Ovary (tissue), 7 donors: ENCODE measurements at regions not wholly inside any gene's neighbourhood (a gene's known extent, or its start where the extent isn't known, plus 50 kb on each side); places are given as distances from the start of the nearest gene placed in this dataset.

ENCODE experiments used
- DNase-seq, 5 donors: peaks; one replicate each; pipeline ENCODE4 v3.0.0-alpha.2; 2019 to 2020
- H3K27ac ChIP-seq, 2 donors: fragments of 200-600 bp; one replicate each; pipeline versions ENCODE4 v1.5.1 to v1.8.0; 2019 to 2022
- H3K27me3 ChIP-seq: fragments of 200-600 bp; one replicate; pipeline ENCODE4 v1.8.0; 2022
- H3K36me3 ChIP-seq: fragments of 200-600 bp; sonication (generic); one replicate; pipeline ENCODE4 v1.5.1; 2019
- H3K4me1 ChIP-seq: one replicate; pipeline ENCODE4 v1.8.1; 2013; ENCODE audit warnings: mild to moderate bottlenecking, moderate library complexity; ENCODE audit not compliant: insufficient read depth
- H3K4me3 ChIP-seq: fragments of 200-600 bp; sonication (generic); one replicate; pipeline ENCODE4 v1.5.1; 2017
- H3K9me3 ChIP-seq, 2 donors: fragments of 200-600 bp in 1 of 2; sonication (generic) in 1 of 2; one replicate each; pipeline versions ENCODE4 v1.5.1 to v1.8.1; 2013 to 2019; ENCODE audit warnings: mild to moderate bottlenecking in 1 of 2, moderate library complexity in 1 of 2
- EP300 ChIP-seq: sonication (generic); formaldehyde crosslinking; IDR thresholded peaks from one replicate; pipeline ENCODE4 v1.6.1; 2017; ENCODE audit warnings: antibody characterized with exemption
- POLR2A ChIP-seq: fragments of 450-650 bp; IDR thresholded peaks from one replicate; pipeline ENCODE4 v1.6.1; 2017; ENCODE audit warnings: antibody characterized with exemption, mild to moderate bottlenecking, moderate library complexity
- WGBS, 3 donors: extraction: QIAGEN DNeasy Blood & Tissue Kit in 1 of 3; methylation state at CpG; one replicate each; pipeline versions ENCODE4 v1.1.5 to v1.1.7; 2013 to 2017; 5-methylcytosine and 5-hydroxymethylcytosine counted together
- intact Hi-C, 4 donors: fragments of 100-400 bp; cut with DNase I; formaldehyde crosslinking; loops; one replicate each; pipeline versions ENCODE4 v1.11.0 to v1.15.1; 2022 to 2023
- TF ChIP-seq, protein P1 (sequence below), 3 donors: fragments of 450-650 bp in 2 of 3; fragments of 200-600 bp in 1 of 3; IDR thresholded peaks; one replicate each; pipeline versions ENCODE4 v1.5.1 to v1.8.0; 2016 to 2022; ENCODE audit warnings: antibody characterized with exemption in 3 of 3, mild to moderate bottlenecking in 1 of 3
- donor health status: DM: no; HTN: no; CAD: no; lungs with moderate emphysema.
- donor health status: DM: no; HTN: no; CAD: no.
- donor health status: Bipolar disorder and iron deficiency.
- donor health status: DM: no; HTN: no; CAD: no.
- donor health status: DM: yes; HTN: yes; CAD: no.

- no peak overlapping the region for H3K27ac ChIP-seq
- no peaks in the 10 kb centered on the region for H3K27me3 ChIP-seq
- H3K9me3 ChIP-seq: no peaks in the 10 kb centered on the region
- H3K4me3 ChIP-seq: no peak overlapping the region
- intact Hi-C loops: no loop called here
- H3K4me1 ChIP-seq: no peaks in the 10 kb centered on the region
- H3K36me3 ChIP-seq: no peaks in the 10 kb centered on the region
- TF ChIP-seq EP300: no peak
- TF ChIP-seq, protein P1, sequence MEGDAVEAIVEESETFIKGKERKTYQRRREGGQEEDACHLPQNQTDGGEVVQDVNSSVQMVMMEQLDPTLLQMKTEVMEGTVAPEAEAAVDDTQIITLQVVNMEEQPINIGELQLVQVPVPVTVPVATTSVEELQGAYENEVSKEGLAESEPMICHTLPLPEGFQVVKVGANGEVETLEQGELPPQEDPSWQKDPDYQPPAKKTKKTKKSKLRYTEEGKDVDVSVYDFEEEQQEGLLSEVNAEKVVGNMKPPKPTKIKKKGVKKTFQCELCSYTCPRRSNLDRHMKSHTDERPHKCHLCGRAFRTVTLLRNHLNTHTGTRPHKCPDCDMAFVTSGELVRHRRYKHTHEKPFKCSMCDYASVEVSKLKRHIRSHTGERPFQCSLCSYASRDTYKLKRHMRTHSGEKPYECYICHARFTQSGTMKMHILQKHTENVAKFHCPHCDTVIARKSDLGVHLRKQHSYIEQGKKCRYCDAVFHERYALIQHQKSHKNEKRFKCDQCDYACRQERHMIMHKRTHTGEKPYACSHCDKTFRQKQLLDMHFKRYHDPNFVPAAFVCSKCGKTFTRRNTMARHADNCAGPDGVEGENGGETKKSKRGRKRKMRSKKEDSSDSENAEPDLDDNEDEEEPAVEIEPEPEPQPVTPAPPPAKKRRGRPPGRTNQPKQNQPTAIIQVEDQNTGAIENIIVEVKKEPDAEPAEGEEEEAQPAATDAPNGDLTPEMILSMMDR (IDR thresholded peaks at IDR 0.05): no peak
- no peak for TF ChIP-seq POLR2A
- no peak for DNase-seq
These were observed 77.8 kb upstream of the TACR1 start for GRCh38 chr2:75277111-75277510.

DNA sequence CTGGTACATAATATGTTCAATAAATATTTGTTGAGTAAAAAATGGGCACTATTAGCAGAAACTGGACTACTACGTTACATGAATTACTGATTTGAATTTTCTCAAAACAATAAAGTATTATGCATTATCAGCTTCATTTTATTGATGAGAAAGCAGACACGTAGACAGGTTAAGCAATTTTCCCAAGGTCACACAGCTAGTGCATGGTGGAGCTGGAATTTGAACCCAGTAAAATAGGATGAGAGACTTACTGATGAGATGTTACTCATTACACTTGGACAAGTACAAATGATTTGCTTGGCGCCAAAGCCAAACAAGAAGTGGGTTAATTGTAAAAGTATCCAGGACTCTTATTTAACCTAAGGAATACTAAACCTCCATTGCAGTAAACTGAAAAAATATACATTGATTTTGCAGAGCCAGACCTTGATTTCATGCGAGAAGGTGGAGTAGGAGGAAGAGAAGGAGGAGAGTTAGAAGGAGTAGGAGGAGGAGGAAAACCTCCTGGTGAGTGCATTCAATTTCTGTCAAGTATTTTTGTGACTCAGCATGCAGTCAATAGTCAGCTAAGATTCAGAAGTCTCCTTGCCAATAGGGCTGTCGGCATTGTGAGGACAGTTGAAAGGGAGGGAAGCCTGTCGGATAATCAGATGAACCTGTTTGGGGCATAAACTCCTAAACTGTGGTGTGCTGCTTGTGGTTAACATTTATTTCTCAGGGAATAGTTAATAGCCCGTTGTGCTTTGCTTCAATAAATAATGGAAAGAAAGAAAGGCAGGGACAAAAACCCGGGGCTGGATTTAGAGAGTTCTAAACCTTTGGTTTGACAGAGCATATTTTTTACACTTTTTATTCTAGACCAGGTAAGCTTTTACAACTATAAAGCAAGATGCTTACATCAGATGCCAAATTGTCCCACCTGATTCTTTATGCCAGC, 77.0 kb upstream of the TACR1 start:
- no peak for DNase-seq
- H3K27me3 ChIP-seq: no peaks in the 10 kb centered on the region
- no peaks in the 10 kb centered on the region for H3K4me1 ChIP-seq
- H3K4me3 ChIP-seq: no peak overlapping the region
- H3K27ac ChIP-seq: no peak overlapping the region
- 60 to 64% (median 64%) methylated on average over 8 of the region's 8 CpGs for WGBS, 3 donors
- no peaks in the 10 kb centered on the region for H3K9me3 ChIP-seq
- no peaks in the 10 kb centered on the region for H3K36me3 ChIP-seq
- intact Hi-C loops: no loop called here
- TF ChIP-seq, protein P1 (IDR thresholded peaks at IDR 0.05): no peak
- TF ChIP-seq EP300: no peak
- TF ChIP-seq POLR2A: no peak

DNA sequence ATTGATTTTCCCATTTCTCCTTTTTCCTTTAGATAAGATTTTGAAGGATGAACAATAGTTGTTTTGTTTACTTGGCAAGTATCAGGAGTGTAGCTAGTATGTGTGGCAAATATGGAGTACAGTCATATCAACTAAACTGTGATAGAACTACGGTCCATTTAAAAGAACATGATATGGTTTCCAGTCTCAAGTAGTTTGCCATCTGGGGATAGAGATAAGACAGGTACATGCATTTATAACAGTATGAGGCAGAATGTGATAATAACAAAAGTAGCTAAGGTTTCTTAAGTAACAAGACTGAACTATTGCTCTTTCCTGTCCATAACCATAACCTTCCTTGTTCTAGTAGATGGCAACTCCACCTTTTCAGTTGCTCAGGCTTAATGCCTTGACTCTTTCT, 75.6 kb upstream of the TACR1 start:
- no peak overlapping the region for H3K27ac ChIP-seq
- H3K9me3 ChIP-seq: no peaks in the 10 kb centered on the region
- DNase-seq: no peak
- H3K36me3 ChIP-seq: no peaks in the 10 kb centered on the region
- intact Hi-C loops: no loop called here
- WGBS, 3 donors: 70 to 92% (median 82%) methylated on average over 1 of the region's 1 CpG
- no peaks in the 10 kb centered on the region for H3K27me3 ChIP-seq
- TF ChIP-seq POLR2A: no peak
- H3K4me1 ChIP-seq: no peaks in the 10 kb centered on the region
- H3K4me3 ChIP-seq: no peak overlapping the region

DNA sequence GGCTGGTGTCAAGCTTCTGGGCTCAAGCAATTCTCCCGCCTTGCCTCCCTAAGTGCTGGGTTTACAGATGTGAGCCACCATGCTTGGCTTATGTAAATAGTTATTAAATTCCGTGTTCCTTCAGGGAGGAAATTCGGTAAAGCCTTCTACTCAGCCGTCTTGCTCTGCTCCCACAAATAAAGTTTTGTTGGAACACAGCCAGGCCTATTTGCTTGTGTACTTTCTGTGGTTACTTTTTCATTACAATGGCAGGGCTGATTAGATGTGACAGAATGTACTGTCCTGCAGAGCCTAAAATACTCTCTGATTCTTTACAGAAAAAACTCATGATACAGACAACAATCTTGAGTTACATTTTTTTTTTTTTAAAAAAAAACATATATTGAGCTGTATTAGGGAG, 68.8 kb upstream of the TACR1 start:
- Histone ChIP-seq H3K27me3 (no peaks in the 10 kb centered on the region), H3K4me3 (no peak overlapping the region), H3K27ac (no peak overlapping the region), H3K9me3 (no peaks in the 10 kb centered on the region), H3K36me3 (no peaks in the 10 kb centered on the region), H3K4me1 (no peaks in the 10 kb centered on the region)
- intact Hi-C loops: no loop called here
- WGBS, 3 donors: 72 to 81% (median 81%) methylated on average over 4 of the region's 4 CpGs
- TF ChIP-seq, protein P1 (IDR thresholded peaks at IDR 0.05): no peak
- TF ChIP-seq POLR2A (no peak), EP300 (no peak)
- DNase-seq: no peak

- intact Hi-C loops: no loop called here
These were observed 62.6 kb upstream of the TACR1 start for GRCh38 chr2:75261923-75262322.

More at GRCh38 chr2:75261923-75262322, 62.6 kb upstream of the TACR1 start:
- Histone ChIP-seq H3K27me3 (no peaks in the 10 kb centered on the region), H3K27ac (no peak overlapping the region), H3K4me1 (no peaks in the 10 kb centered on the region), H3K9me3 (no peaks in the 10 kb centered on the region), H3K36me3 (no peaks in the 10 kb centered on the region), H3K4me3 (no peak overlapping the region)
- DNase-seq: no peak
- TF ChIP-seq EP300 (no peak), POLR2A (no peak)
- TF ChIP-seq, protein P1 (IDR thresholded peaks at IDR 0.05): no peak
